ENCODE measurements at regions not wholly inside any gene's neighbourhood (a gene's known extent, or its start where the extent isn't known, plus 50 kb on each side); places are given as distances from the start of the nearest gene placed in this dataset.

DNA sequence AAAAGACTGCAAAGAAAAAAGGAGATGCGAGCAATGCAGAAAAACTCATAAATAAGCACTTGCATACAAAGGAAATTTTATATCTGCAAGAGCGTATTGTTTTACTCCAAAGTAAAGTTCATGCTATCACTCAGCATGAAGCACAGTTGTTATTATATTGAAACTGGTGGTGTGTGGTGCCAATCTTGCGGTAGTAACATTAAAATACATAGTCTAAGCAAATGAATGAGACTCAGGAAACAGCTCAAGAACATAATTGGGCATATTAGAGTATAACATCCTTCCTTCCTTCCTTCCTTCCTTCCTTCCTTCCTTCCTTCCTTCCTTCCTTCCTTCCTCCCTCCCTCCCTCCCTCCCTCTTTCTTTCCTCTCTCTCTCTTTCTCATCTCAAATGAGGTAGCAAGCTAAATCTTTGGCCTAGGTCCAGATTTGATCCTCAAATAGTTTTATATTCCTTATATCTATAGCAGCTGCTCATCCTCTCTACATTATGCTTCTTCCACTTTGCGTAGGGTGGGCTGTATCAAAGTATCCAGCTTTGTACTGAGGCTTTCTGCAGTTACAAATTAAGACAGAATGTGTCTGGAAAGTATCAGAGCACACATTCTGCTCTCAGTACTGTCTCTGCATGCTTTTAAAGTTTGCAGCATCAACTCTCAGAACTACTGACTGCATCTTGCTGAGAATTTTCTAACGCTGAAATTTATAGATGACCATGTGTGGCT lies 718.3 kb downstream of the RERGL start:
- TF ChIP-seq MYC (IDR thresholded peaks at IDR 0.05; ENCODE audit: low read depth, low read length) (no peak), POLR2A (IDR thresholded peaks at IDR 0.05; ENCODE audit: extremely low read depth, insufficient read length) (no peak), MAX (IDR thresholded peaks at IDR 0.05; ENCODE audit: low read depth, low read length) (no peak)
- TF ChIP-seq, protein P1, sequence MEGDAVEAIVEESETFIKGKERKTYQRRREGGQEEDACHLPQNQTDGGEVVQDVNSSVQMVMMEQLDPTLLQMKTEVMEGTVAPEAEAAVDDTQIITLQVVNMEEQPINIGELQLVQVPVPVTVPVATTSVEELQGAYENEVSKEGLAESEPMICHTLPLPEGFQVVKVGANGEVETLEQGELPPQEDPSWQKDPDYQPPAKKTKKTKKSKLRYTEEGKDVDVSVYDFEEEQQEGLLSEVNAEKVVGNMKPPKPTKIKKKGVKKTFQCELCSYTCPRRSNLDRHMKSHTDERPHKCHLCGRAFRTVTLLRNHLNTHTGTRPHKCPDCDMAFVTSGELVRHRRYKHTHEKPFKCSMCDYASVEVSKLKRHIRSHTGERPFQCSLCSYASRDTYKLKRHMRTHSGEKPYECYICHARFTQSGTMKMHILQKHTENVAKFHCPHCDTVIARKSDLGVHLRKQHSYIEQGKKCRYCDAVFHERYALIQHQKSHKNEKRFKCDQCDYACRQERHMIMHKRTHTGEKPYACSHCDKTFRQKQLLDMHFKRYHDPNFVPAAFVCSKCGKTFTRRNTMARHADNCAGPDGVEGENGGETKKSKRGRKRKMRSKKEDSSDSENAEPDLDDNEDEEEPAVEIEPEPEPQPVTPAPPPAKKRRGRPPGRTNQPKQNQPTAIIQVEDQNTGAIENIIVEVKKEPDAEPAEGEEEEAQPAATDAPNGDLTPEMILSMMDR (IDR thresholded peaks at IDR 0.05; ENCODE audit: low read depth, low read length), result no peak
- DNase-seq (ENCODE audit: low read depth), result no peak
- no peak overlapping the region for H3K4me3 ChIP-seq (ENCODE audit: low read depth, low read length)

GRCh38 chr12:17370621-17371020 lies 719.4 kb downstream of the RERGL start:
- DNase-seq (ENCODE audit: low read depth), result no peak
- TF ChIP-seq, protein P1 (IDR thresholded peaks at IDR 0.05; ENCODE audit: low read depth, low read length), result no peak
- no peak for TF ChIP-seq MAX (IDR thresholded peaks at IDR 0.05; ENCODE audit: low read depth, low read length)
- TF ChIP-seq MYC (IDR thresholded peaks at IDR 0.05; ENCODE audit: low read depth, low read length), result no peak
- no peak for TF ChIP-seq POLR2A (IDR thresholded peaks at IDR 0.05; ENCODE audit: extremely low read depth, insufficient read length)
- no peak overlapping the region for H3K4me3 ChIP-seq (ENCODE audit: low read depth, low read length)

GRCh38 chr12:17369556-17369955 lies 720.4 kb downstream of the RERGL start:
- TF ChIP-seq, protein P1 (IDR thresholded peaks at IDR 0.05; ENCODE audit: low read depth, low read length), result no peak
- TF ChIP-seq POLR2A (IDR thresholded peaks at IDR 0.05; ENCODE audit: extremely low read depth, insufficient read length), result no peak
- no peak for TF ChIP-seq MYC (IDR thresholded peaks at IDR 0.05; ENCODE audit: low read depth, low read length)
- TF ChIP-seq MAX (IDR thresholded peaks at IDR 0.05; ENCODE audit: low read depth, low read length), result no peak
- H3K4me3 ChIP-seq (ENCODE audit: low read depth, low read length), result no peak overlapping the region
- DNase-seq (ENCODE audit: low read depth), result no peak

- DNase-seq (ENCODE audit: low read depth), result no peak
- no peak overlapping the region for H3K4me3 ChIP-seq (ENCODE audit: low read depth, low read length)
- TF ChIP-seq, protein P1 (IDR thresholded peaks at IDR 0.05; ENCODE audit: low read depth, low read length), result no peak
- TF ChIP-seq POLR2A (IDR thresholded peaks at IDR 0.05; ENCODE audit: extremely low read depth, insufficient read length) (no peak), MYC (IDR thresholded peaks at IDR 0.05; ENCODE audit: low read depth, low read length) (no peak), MAX (IDR thresholded peaks at IDR 0.05; ENCODE audit: low read depth, low read length) (no peak)
Measured at GRCh38 chr12:17361224-17361623, 728.8 kb downstream of the RERGL start.

DNA sequence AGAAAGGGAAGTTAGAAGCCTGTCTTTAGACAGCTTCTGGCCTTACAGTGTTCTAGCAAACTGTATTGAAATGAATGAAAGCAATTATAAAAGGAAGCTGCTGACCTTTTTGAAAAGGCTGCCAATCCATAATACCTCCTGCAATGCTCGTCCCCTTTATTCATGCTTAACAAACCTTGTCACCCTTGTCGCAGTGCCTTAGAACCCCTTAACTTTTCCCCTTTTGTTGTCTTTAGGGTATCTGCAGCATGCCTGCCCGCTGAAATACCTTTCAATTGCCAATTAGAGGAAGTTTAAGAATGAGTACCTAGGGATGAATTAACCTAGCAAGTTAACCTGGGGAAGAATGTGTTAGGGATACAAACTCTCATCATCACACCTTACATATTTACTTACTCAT lies 731.2 kb downstream of the RERGL start:
- DNase-seq (ENCODE audit: low read depth), result no peak
- no peak overlapping the region for H3K4me3 ChIP-seq (ENCODE audit: low read depth, low read length)
- TF ChIP-seq POLR2A (IDR thresholded peaks at IDR 0.05; ENCODE audit: extremely low read depth, insufficient read length), result no peak

GRCh38 chr12:17357396-17357795 lies 732.6 kb downstream of the RERGL start:
- TF ChIP-seq MAX (IDR thresholded peaks at IDR 0.05; ENCODE audit: low read depth, low read length), result no peak
- TF ChIP-seq POLR2A (IDR thresholded peaks at IDR 0.05; ENCODE audit: extremely low read depth, insufficient read length), result no peak
- TF ChIP-seq, protein P1 (IDR thresholded peaks at IDR 0.05; ENCODE audit: low read depth, low read length), result no peak
- TF ChIP-seq MYC (IDR thresholded peaks at IDR 0.05; ENCODE audit: low read depth, low read length), result no peak
- H3K4me3 ChIP-seq (ENCODE audit: low read depth, low read length), result no peak overlapping the region
- no peak for DNase-seq (ENCODE audit: low read depth)

Measured in NB4 (cell line).